Fibroblast of skin of scalp (primary cell): ENCODE measurements at regions not wholly inside any gene's neighbourhood (a gene's known extent, or its start where the extent isn't known, plus 50 kb on each side); places are given as distances from the start of the nearest gene placed in this dataset.

ENCODE experiments used
- DNase-seq: peaks from one replicate; pipeline ENCODE4 v3.0.0-alpha.2; 2013

- DNase-seq, result peak; percentile 29
These were observed 246.6 kb upstream of the RPL38 start for GRCh38 chr17:73956595-73957465.

GRCh38 chr17:73957564-73957963 is 245.9 kb upstream of the RPL38 start:
- no peak for DNase-seq

GRCh38 chr17:73958453-73958852 is 245.0 kb upstream of the RPL38 start:
- DNase-seq, result no peak

GRCh38 chr17:73960469-73960868 is 243.0 kb upstream of the RPL38 start:
- DNase-seq, result no peak

- no peak for DNase-seq
These were observed 241.2 kb upstream of the RPL38 start for GRCh38 chr17:73962308-73962707.

GRCh38 chr17:73968680-73969079 is 234.8 kb upstream of the RPL38 start:
- DNase-seq, result no peak

GRCh38 chr17:73969956-73970355 is 233.5 kb upstream of the RPL38 start:
- DNase-seq, result no peak

- DNase-seq, result no peak
These were observed 232.4 kb upstream of the RPL38 start for GRCh38 chr17:73971127-73971526.

- no peak for DNase-seq
These were observed 231.4 kb upstream of the RPL38 start for GRCh38 chr17:73972056-73972455.

- DNase-seq, result no peak
These were observed 230.6 kb upstream of the RPL38 start for GRCh38 chr17:73972901-73973300.

- no peak for DNase-seq
These were observed 229.7 kb upstream of the RPL38 start for GRCh38 chr17:73973586-73974409.

GRCh38 chr17:73974536-73974935 is 228.9 kb upstream of the RPL38 start:
- DNase-seq, result no peak

- DNase-seq, result no peak
These were observed 227.3 kb upstream of the RPL38 start for GRCh38 chr17:73976147-73976546.

- DNase-seq, result peak; percentile 15
These were observed 226.6 kb upstream of the RPL38 start for GRCh38 chr17:73976676-73977521.

- no peak for DNase-seq
These were observed 223.0 kb upstream of the RPL38 start for GRCh38 chr17:73980517-73980916.

- DNase-seq, result no peak
These were observed 220.6 kb upstream of the RPL38 start for GRCh38 chr17:73982871-73983270.

- DNase-seq, result no peak
These were observed 219.7 kb upstream of the RPL38 start for GRCh38 chr17:73983621-73984400.

- no peak for DNase-seq
These were observed 218.5 kb upstream of the RPL38 start for GRCh38 chr17:73984941-73985340.

GRCh38 chr17:73985466-73986015 is 217.9 kb upstream of the RPL38 start:
- no peak for DNase-seq

- no peak for DNase-seq
These were observed 216.8 kb upstream of the RPL38 start for GRCh38 chr17:73986641-73987177.

GRCh38 chr17:73987395-73987794 is 216.1 kb upstream of the RPL38 start:
- DNase-seq, result no peak
